Suprapubic skin (tissue), 4 donors: ENCODE measurements at regions not wholly inside any gene's neighbourhood (a gene's known extent, or its start where the extent isn't known, plus 50 kb on each side); places are given as distances from the start of the nearest gene placed in this dataset.

Source experiments
- DNase-seq, 2 donors: peaks; one replicate each; pipeline ENCODE4 v3.0.0-alpha.2; 2019; ENCODE audit warnings: low spot score in 2 of 2
- H3K27ac ChIP-seq: fragments of 200-600 bp; sonication (generic); one replicate; pipeline ENCODE4 v1.5.1; 2019
- H3K27me3 ChIP-seq: fragments of 200-600 bp; sonication (generic); one replicate; pipeline ENCODE4 v1.5.1; 2019
- H3K36me3 ChIP-seq: fragments of 200-600 bp; sonication (generic); one replicate; pipeline ENCODE4 v1.5.1; 2019
- H3K4me1 ChIP-seq: fragments of 200-600 bp; sonication (generic); one replicate; pipeline ENCODE4 v1.5.1; 2019
- H3K4me3 ChIP-seq: fragments of 200-600 bp; sonication (generic); one replicate; pipeline ENCODE4 v1.5.1; 2019; ENCODE audit warnings: mild to moderate bottlenecking
- H3K9me3 ChIP-seq: fragments of 200-600 bp; sonication (generic); one replicate; pipeline ENCODE4 v1.5.1; 2019
- CTCF ChIP-seq, 2 donors: fragments of 200-600 bp in 1 of 2; fragments of 450-650 bp in 1 of 2; sonication (generic) in 1 of 2; IDR thresholded peaks; one replicate each; pipeline ENCODE4 v1.5.1; 2016 to 2019; ENCODE audit warnings: antibody characterized with exemption in 2 of 2, mild to moderate bottlenecking in 1 of 2, moderate library complexity in 1 of 2
- EP300 ChIP-seq: sonication (generic); formaldehyde crosslinking; IDR thresholded peaks from one replicate; pipeline ENCODE4 v1.6.1; 2017; ENCODE audit warnings: antibody characterized with exemption
- POLR2A ChIP-seq, 2 donors: fragments of 450-650 bp; IDR thresholded peaks; one replicate each; pipeline ENCODE4 v1.6.1; 2017; ENCODE audit warnings: antibody characterized with exemption in 2 of 2, mild to moderate bottlenecking in 2 of 2, moderate library complexity in 2 of 2
- POLR2AphosphoS5 ChIP-seq, 3 donors: sonication (generic); formaldehyde crosslinking; IDR thresholded peaks; one replicate each; pipeline ENCODE4 v1.6.1; 2017; ENCODE audit warnings: antibody characterized with exemption in 3 of 3
- WGBS: methylation state at CpG from one replicate; pipeline ENCODE4 v1.1.5; 2018; 5-methylcytosine and 5-hydroxymethylcytosine counted together

GRCh38 chr12:60921541-60921940 is 1325.7 kb downstream of the SLC16A7 start:
- Histone ChIP-seq H3K27ac (no peak overlapping the region), H3K4me3 (no peak overlapping the region), H3K9me3 (no peaks in the 10 kb centered on the region), H3K4me1 (no peaks in the 10 kb centered on the region), H3K27me3 (no peaks in the 10 kb centered on the region), H3K36me3 (no peaks in the 10 kb centered on the region)
- 56% methylated on average over 4 of the region's 4 CpGs for WGBS
- TF ChIP-seq EP300 (no peak), POLR2AphosphoS5 (IDR thresholded peaks at IDR 0.05) (no peak), POLR2A (IDR thresholded peaks at IDR 0.05) (no peak), CTCF (IDR thresholded peaks at IDR 0.05) (no peak)
- no peak for DNase-seq

GRCh38 chr12:60926256-60926655 is 1330.4 kb downstream of the SLC16A7 start:
- no peak overlapping the region for H3K27ac ChIP-seq
- 78% methylated on average over 1 of the region's 1 CpG for WGBS
- H3K27me3 ChIP-seq = no peaks in the 10 kb centered on the region
- no peak for DNase-seq
- no peaks in the 10 kb centered on the region for H3K9me3 ChIP-seq
- H3K4me1 ChIP-seq = no peaks in the 10 kb centered on the region
- H3K4me3 ChIP-seq = no peak overlapping the region
- no peak for TF ChIP-seq POLR2A (IDR thresholded peaks at IDR 0.05)
- no peak for TF ChIP-seq CTCF (IDR thresholded peaks at IDR 0.05)
- TF ChIP-seq POLR2AphosphoS5 (IDR thresholded peaks at IDR 0.05) = no peak
- TF ChIP-seq EP300 = no peak
- no peaks in the 10 kb centered on the region for H3K36me3 ChIP-seq

- peaks cover 16% of the 10 kb centered on the region for H3K9me3 ChIP-seq
- DNase-seq = no peak
- TF ChIP-seq POLR2AphosphoS5 (IDR thresholded peaks at IDR 0.05) (no peak), POLR2A (IDR thresholded peaks at IDR 0.05) (no peak), EP300 (no peak), CTCF (IDR thresholded peaks at IDR 0.05) (no peak)
- no peak overlapping the region for H3K27ac ChIP-seq
- no peaks in the 10 kb centered on the region for H3K36me3 ChIP-seq
- H3K27me3 ChIP-seq = no peaks in the 10 kb centered on the region
- H3K4me1 ChIP-seq = no peaks in the 10 kb centered on the region
- H3K4me3 ChIP-seq = no peak overlapping the region
Measured at GRCh38 chr12:60930151-60930550, 1330.1 kb upstream of the USP15 start.

- H3K36me3 ChIP-seq = no peaks in the 10 kb centered on the region
- H3K4me3 ChIP-seq = no peak overlapping the region
- no peaks in the 10 kb centered on the region for H3K4me1 ChIP-seq
- no peak for DNase-seq
- H3K9me3 ChIP-seq = peaks cover 24% of the 10 kb centered on the region
- no peak overlapping the region for H3K27ac ChIP-seq
- H3K27me3 ChIP-seq = no peaks in the 10 kb centered on the region
- TF ChIP-seq EP300 = no peak
- no peak for TF ChIP-seq CTCF (IDR thresholded peaks at IDR 0.05)
- TF ChIP-seq POLR2A (IDR thresholded peaks at IDR 0.05) = no peak
- TF ChIP-seq POLR2AphosphoS5 (IDR thresholded peaks at IDR 0.05) = no peak
- 96% methylated on average over 8 of the region's 8 CpGs for WGBS
Measured at GRCh38 chr12:60935981-60936761, 1324.0 kb upstream of the USP15 start.

- no peaks in the 10 kb centered on the region for H3K27me3 ChIP-seq
- no peak for TF ChIP-seq EP300
- no peak for TF ChIP-seq POLR2A (IDR thresholded peaks at IDR 0.05)
- TF ChIP-seq POLR2AphosphoS5 (IDR thresholded peaks at IDR 0.05) = no peak
- no peak for TF ChIP-seq CTCF (IDR thresholded peaks at IDR 0.05)
- no peak for DNase-seq
- H3K4me1 ChIP-seq = no peaks in the 10 kb centered on the region
- no peak overlapping the region for H3K27ac ChIP-seq
- no peaks in the 10 kb centered on the region for H3K36me3 ChIP-seq
- H3K4me3 ChIP-seq = no peak overlapping the region
- no peaks in the 10 kb centered on the region for H3K9me3 ChIP-seq
- 79% methylated on average over 2 of the region's 2 CpGs for WGBS
Measured at GRCh38 chr12:60947533-60947932, 1312.7 kb upstream of the USP15 start.
